Trophoblast cell (in vitro differentiated cells and primary cell): ENCODE measurements at regions not wholly inside any gene's neighbourhood (a gene's known extent, or its start where the extent isn't known, plus 50 kb on each side); places are given as distances from the start of the nearest gene placed in this dataset.

Experiments used
- DNase-seq, 2 donors: peaks; one replicate each; pipeline ENCODE4 v3.0.0-alpha.2; 2016
- H2AFZ ChIP-seq: 2 replicates; pipeline ENCODE4 v1.6.1; 2013; ENCODE audit warnings: low read length, moderate library complexity, mild to moderate bottlenecking; ENCODE audit not compliant: insufficient read depth, poor library complexity
- H2AK5ac ChIP-seq: 2 replicates; pipeline ENCODE4 v1.6.1; 2013; ENCODE audit warnings: mild to moderate bottlenecking, low read length
- H2BK120ac ChIP-seq: 2 replicates; pipeline ENCODE4 v1.6.1; 2013; ENCODE audit warnings: low read length, mild to moderate bottlenecking, moderate library complexity; ENCODE audit not compliant: insufficient read depth, poor library complexity
- H2BK12ac ChIP-seq: 2 replicates; pipeline ENCODE4 v1.6.1; 2013; ENCODE audit warnings: mild to moderate bottlenecking, low read length, moderate library complexity
- H2BK5ac ChIP-seq: 2 replicates; pipeline ENCODE4 v1.6.1; 2013; ENCODE audit warnings: low read length, low read depth, moderate library complexity, mild to moderate bottlenecking; ENCODE audit not compliant: poor library complexity
- H3K14ac ChIP-seq: 2 replicates; pipeline ENCODE4 v1.6.1; 2013; ENCODE audit warnings: mild to moderate bottlenecking, low read length
- H3K18ac ChIP-seq: 2 replicates; pipeline ENCODE4 v1.6.1; 2013; ENCODE audit warnings: mild to moderate bottlenecking, low read length
- H3K23ac ChIP-seq: 2 replicates; pipeline ENCODE4 v1.6.1; 2013; ENCODE audit warnings: low read length
- H3K27ac ChIP-seq: 2 replicates; pipeline ENCODE4 v1.5.1; 2013; ENCODE audit warnings: low read depth, mild to moderate bottlenecking, inconsistent platforms, low read length, moderate library complexity
- H3K27me3 ChIP-seq: 2 replicates; pipeline ENCODE4 v1.6.1; 2013; ENCODE audit warnings: inconsistent platforms, mild to moderate bottlenecking, low read length, moderate library complexity; ENCODE audit not compliant: insufficient read depth
- H3K36me3 ChIP-seq, 2 experiments: 1 replicate in 1 of 2; 2 replicates in 1 of 2; pipeline ENCODE4 v1.6.1; 2013; ENCODE audit warnings: low read length in 2 of 2, mild to moderate bottlenecking in 2 of 2, moderate library complexity in 1 of 2; ENCODE audit not compliant: insufficient read depth in 2 of 2, control insufficient read depth in 1 of 2
- H3K4ac ChIP-seq: 2 replicates; pipeline ENCODE4 v1.6.1; 2013; ENCODE audit warnings: low read depth, mild to moderate bottlenecking, low read length, moderate library complexity
- H3K4me1 ChIP-seq, 2 experiments: 1 replicate in 1 of 2; 2 replicates in 1 of 2; pipeline ENCODE4 v1.6.1; 2013; ENCODE audit warnings: low read length in 2 of 2, mild to moderate bottlenecking in 2 of 2, moderate library complexity in 1 of 2; ENCODE audit not compliant: insufficient read depth in 2 of 2, control insufficient read depth in 1 of 2
- H3K4me2 ChIP-seq: 2 replicates; pipeline ENCODE4 v1.6.1; 2013; ENCODE audit warnings: inconsistent platforms, mild to moderate bottlenecking, low read length, moderate library complexity
- H3K4me3 ChIP-seq: 2 replicates; pipeline ENCODE4 v1.5.1; 2013; ENCODE audit warnings: mild to moderate bottlenecking, low read depth, low read length, inconsistent platforms
- H3K79me1 ChIP-seq: one replicate; pipeline ENCODE4 v1.6.1; 2013; ENCODE audit warnings: low read length
- H3K79me2 ChIP-seq: 2 replicates; pipeline ENCODE4 v1.6.1; 2013; ENCODE audit warnings: low read length, mild to moderate bottlenecking; ENCODE audit not compliant: control insufficient read depth, insufficient read depth, poor library complexity
- H3K9ac ChIP-seq: 2 replicates; pipeline ENCODE4 v1.6.1; 2013; ENCODE audit warnings: mild to moderate bottlenecking, low read length
- H3K9me3 ChIP-seq: 2 replicates; pipeline ENCODE4 v1.6.1; 2013; ENCODE audit warnings: low read depth, mild to moderate bottlenecking, control low read depth, inconsistent platforms, low read length; ENCODE audit not compliant: insufficient read depth
- H4K12ac ChIP-seq: 2 replicates; pipeline ENCODE4 v1.6.1; 2013; ENCODE audit warnings: low read depth, mild to moderate bottlenecking, low read length, moderate library complexity
- H4K8ac ChIP-seq: 2 replicates; pipeline ENCODE4 v1.6.1; 2013; ENCODE audit warnings: low read depth, mild to moderate bottlenecking, low read length, moderate library complexity
- H4K91ac ChIP-seq: one replicate; pipeline ENCODE4 v1.6.1; 2013; ENCODE audit warnings: low read depth, mild to moderate bottlenecking, low read length, moderate library complexity
- WGBS: extraction: QIAGEN DNeasy Blood & Tissue Kit; methylation state at CpG from one replicate; pipeline ENCODE4 v1.1.7; 2013; ENCODE audit warnings: missing lambda C conversion rate; ENCODE audit not compliant: insufficient read length, insufficient coverage; ENCODE audit errors: extremely low coverage; 5-methylcytosine and 5-hydroxymethylcytosine counted together

- no CpG with 5 or more reads among the region's 11 CpGs for WGBS
- no peak overlapping the region for H3K23ac ChIP-seq
- no peak overlapping the region for H2BK120ac ChIP-seq
Measured at GRCh38 chr5:2894736-2895135, 143.3 kb upstream of the IRX2 start.

DNA sequence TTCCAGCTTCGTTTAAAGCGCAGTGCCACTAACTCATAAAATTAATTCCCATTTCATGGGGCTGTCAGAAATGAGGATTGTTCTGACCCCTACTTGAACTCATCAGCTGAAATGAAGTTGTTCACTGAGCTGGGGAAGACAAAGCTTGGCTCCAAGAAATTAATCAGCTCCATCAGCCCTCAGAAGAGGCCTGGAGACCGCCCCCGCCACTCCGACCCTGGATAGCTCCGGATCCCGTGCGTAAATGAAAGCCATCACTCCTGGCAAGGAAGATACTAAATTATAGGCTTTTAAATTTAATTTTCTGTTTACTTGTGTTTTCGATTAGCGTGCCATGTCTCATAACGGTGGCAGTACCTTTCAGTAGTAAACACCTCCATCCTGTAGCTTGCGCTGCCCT is 142.8 kb upstream of the IRX2 start:
- no peaks in the 10 kb centered on the region for H3K36me3 ChIP-seq
- DNase-seq, result no peak
- no peak overlapping the region for H2AFZ ChIP-seq
- H4K12ac ChIP-seq, result no peak overlapping the region
- H3K4me3 ChIP-seq, result no peak overlapping the region
- no peak overlapping the region for H2BK5ac ChIP-seq
- H2AK5ac ChIP-seq, result no peak overlapping the region
- no peaks in the 10 kb centered on the region for H3K27me3 ChIP-seq
- no peak overlapping the region for H3K23ac ChIP-seq
- no peak overlapping the region for H2BK120ac ChIP-seq
- H3K14ac ChIP-seq, result no peak overlapping the region
- H4K8ac ChIP-seq, result no peak overlapping the region
- H3K4ac ChIP-seq, result no peak overlapping the region
- peaks cover 2% of the 10 kb centered on the region for H3K9me3 ChIP-seq
- no CpG with 5 or more reads among the region's 12 CpGs for WGBS
- no peak overlapping the region for H3K9ac ChIP-seq
- no peaks in the 10 kb centered on the region for H3K79me1 ChIP-seq
- no peak overlapping the region for H3K4me2 ChIP-seq
- no peak overlapping the region for H2BK12ac ChIP-seq
- H3K18ac ChIP-seq, result no peak overlapping the region
- H3K27ac ChIP-seq, result no peak overlapping the region
- H4K91ac ChIP-seq, result no peak overlapping the region
- peaks cover 0 to 1% of the 10 kb centered on the region in 2 experiments for H3K4me1 ChIP-seq
- no peaks in the 10 kb centered on the region for H3K79me2 ChIP-seq

More at GRCh38 chr5:2894736-2895135, 143.3 kb upstream of the IRX2 start:
- Histone ChIP-seq H3K27ac (no peak overlapping the region), H3K9ac (no peak overlapping the region), H3K9me3 (peaks cover 2% of the 10 kb centered on the region), H3K14ac (no peak overlapping the region), H2BK5ac (no peak overlapping the region), H3K18ac (no peak overlapping the region), H3K4ac (no peak overlapping the region), H3K4me1 (peaks cover 0 to 1% of the 10 kb centered on the region in 2 experiments), H2AFZ (no peak overlapping the region), H3K4me2 (no peak overlapping the region), H4K12ac (no peak overlapping the region), H3K79me2 (no peaks in the 10 kb centered on the region), H2AK5ac (no peak overlapping the region), H2BK12ac (no peak overlapping the region), H3K4me3 (no peak overlapping the region), H3K79me1 (no peaks in the 10 kb centered on the region), H4K91ac (no peak overlapping the region), H4K8ac (no peak overlapping the region), H3K36me3 (no peaks in the 10 kb centered on the region), H3K27me3 (no peaks in the 10 kb centered on the region)
- DNase-seq, result no peak

DNA sequence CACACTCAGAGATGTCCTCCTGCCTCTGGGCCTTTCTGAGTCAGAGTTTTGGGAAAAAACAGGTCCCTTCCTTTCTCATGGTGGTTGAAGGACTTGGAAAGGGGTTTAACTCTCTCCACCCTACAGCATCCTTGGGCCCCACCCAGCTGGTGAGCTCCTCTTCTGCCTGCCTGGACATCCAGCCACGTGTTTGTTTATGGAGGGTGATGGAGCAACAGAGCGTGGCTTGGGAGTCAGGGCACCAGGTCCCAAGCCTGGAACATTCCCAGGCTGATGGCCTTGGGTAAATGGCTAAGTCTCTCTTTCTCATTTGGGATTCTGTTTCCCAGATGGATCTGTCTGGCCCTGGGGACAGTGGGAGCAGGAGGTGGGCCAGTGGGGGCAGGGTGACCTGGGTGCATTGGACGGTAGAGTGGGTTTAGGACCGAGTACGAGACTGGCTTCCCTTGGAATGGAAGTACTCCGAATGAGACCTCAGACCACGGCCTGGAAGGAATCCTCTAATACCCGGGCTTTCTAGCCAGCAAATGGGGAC is 141.1 kb upstream of the IRX2 start:
- no peak overlapping the region for H3K23ac ChIP-seq
- no peak overlapping the region for H2BK120ac ChIP-seq
- H2AK5ac ChIP-seq, result no peak overlapping the region
- H3K4me2 ChIP-seq, result no peak overlapping the region
- no peak overlapping the region for H3K4ac ChIP-seq
- no peak overlapping the region for H3K9ac ChIP-seq
- H3K4me3 ChIP-seq, result no peak overlapping the region
- no peak overlapping the region for H3K27ac ChIP-seq
- H3K9me3 ChIP-seq, result peaks cover 6% of the 10 kb centered on the region
- H3K4me1 ChIP-seq, result peaks cover 0 to 1% of the 10 kb centered on the region in 2 experiments
- no peak overlapping the region for H4K12ac ChIP-seq
- H4K8ac ChIP-seq, result no peak overlapping the region
- no peak overlapping the region for H2BK12ac ChIP-seq
- DNase-seq, result no peak
- H4K91ac ChIP-seq, result no peak overlapping the region
- no peak overlapping the region for H3K14ac ChIP-seq
- H3K36me3 ChIP-seq, result no peaks in the 10 kb centered on the region
- H3K18ac ChIP-seq, result no peak overlapping the region
- H2BK5ac ChIP-seq, result no peak overlapping the region
- WGBS, result no CpG with 5 or more reads among the region's 8 CpGs
- no peaks in the 10 kb centered on the region for H3K79me2 ChIP-seq
- H3K27me3 ChIP-seq, result no peaks in the 10 kb centered on the region
- H2AFZ ChIP-seq, result no peak overlapping the region
- H3K79me1 ChIP-seq, result no peaks in the 10 kb centered on the region

- peaks cover 0 to 1% of the 10 kb centered on the region in 2 experiments for H3K4me1 ChIP-seq
- no CpG with 5 or more reads among the region's 3 CpGs for WGBS
- DNase-seq, result no peak
- no peak overlapping the region for H3K4me3 ChIP-seq
- no peak overlapping the region for H2BK120ac ChIP-seq
- no peaks in the 10 kb centered on the region for H3K79me2 ChIP-seq
- H2AK5ac ChIP-seq, result no peak overlapping the region
- no peak overlapping the region for H3K14ac ChIP-seq
- no peak overlapping the region for H2AFZ ChIP-seq
- H3K4me2 ChIP-seq, result no peak overlapping the region
- H4K12ac ChIP-seq, result no peak overlapping the region
- peaks cover 6% of the 10 kb centered on the region for H3K9me3 ChIP-seq
- no peak overlapping the region for H2BK12ac ChIP-seq
- H3K79me1 ChIP-seq, result no peaks in the 10 kb centered on the region
- no peak overlapping the region for H3K9ac ChIP-seq
- H3K18ac ChIP-seq, result no peak overlapping the region
- H3K4ac ChIP-seq, result no peak overlapping the region
- no peak overlapping the region for H3K27ac ChIP-seq
- no peak overlapping the region for H4K8ac ChIP-seq
- H2BK5ac ChIP-seq, result no peak overlapping the region
- no peaks in the 10 kb centered on the region for H3K36me3 ChIP-seq
- H3K23ac ChIP-seq, result no peak overlapping the region
- no peaks in the 10 kb centered on the region for H3K27me3 ChIP-seq
- H4K91ac ChIP-seq, result no peak overlapping the region
Measured at GRCh38 chr5:2891781-2892180, 140.3 kb upstream of the IRX2 start.
